Mucosa of rectum (tissue), 2 donors: ENCODE measurements at regions not wholly inside any gene's neighbourhood (a gene's known extent, or its start where the extent isn't known, plus 50 kb on each side); places are given as distances from the start of the nearest gene placed in this dataset.

Source experiments
- H3K27ac ChIP-seq, 2 donors: one replicate each; pipeline ENCODE4 v1.7.0; 2013; ENCODE audit warnings: inconsistent platforms in 2 of 2, low read depth in 2 of 2, low read length in 2 of 2
- H3K27me3 ChIP-seq, 2 donors: one replicate each; pipeline ENCODE4 v1.7.0; 2013; ENCODE audit warnings: low read length in 2 of 2; ENCODE audit not compliant: control insufficient read depth in 2 of 2, insufficient read depth in 2 of 2
- H3K36me3 ChIP-seq, 2 donors: one replicate each; pipeline ENCODE4 v1.7.0; 2013; ENCODE audit warnings: low read length in 2 of 2; ENCODE audit not compliant: control insufficient read depth in 2 of 2, insufficient read depth in 2 of 2
- H3K4me1 ChIP-seq, 2 donors: one replicate each; pipeline ENCODE4 v1.7.0; 2013; ENCODE audit warnings: low read length in 2 of 2, mild to moderate bottlenecking in 1 of 2; ENCODE audit not compliant: control insufficient read depth in 2 of 2, insufficient read depth in 2 of 2
- H3K4me3 ChIP-seq, 2 donors: one replicate each; pipeline ENCODE4 v1.7.0; 2013; ENCODE audit warnings: low read length in 2 of 2
- H3K9ac ChIP-seq, 2 donors: one replicate each; pipeline ENCODE4 v1.7.0; 2013; ENCODE audit warnings: low read length in 2 of 2, low read depth in 1 of 2, mild to moderate bottlenecking in 1 of 2
- H3K9me3 ChIP-seq, 2 donors: one replicate each; pipeline ENCODE4 v1.7.0; 2013; ENCODE audit warnings: low read length in 2 of 2; ENCODE audit not compliant: control insufficient read depth in 2 of 2
- donor health status: healthy.
- donor health status: Normal muscosa, but diverticular disease.

GRCh38 chr2:236947294-236947693, 138.4 kb upstream of the COPS8 start:
- no peaks in the 10 kb centered on the region for H3K9me3 ChIP-seq
- H3K27me3 ChIP-seq = no peaks in the 10 kb centered on the region
- no peaks in the 10 kb centered on the region for H3K36me3 ChIP-seq
- H3K4me3 ChIP-seq = no peak overlapping the region
- H3K9ac ChIP-seq = no peak overlapping the region
- no peaks in the 10 kb centered on the region for H3K4me1 ChIP-seq
- no peak overlapping the region for H3K27ac ChIP-seq

DNA sequence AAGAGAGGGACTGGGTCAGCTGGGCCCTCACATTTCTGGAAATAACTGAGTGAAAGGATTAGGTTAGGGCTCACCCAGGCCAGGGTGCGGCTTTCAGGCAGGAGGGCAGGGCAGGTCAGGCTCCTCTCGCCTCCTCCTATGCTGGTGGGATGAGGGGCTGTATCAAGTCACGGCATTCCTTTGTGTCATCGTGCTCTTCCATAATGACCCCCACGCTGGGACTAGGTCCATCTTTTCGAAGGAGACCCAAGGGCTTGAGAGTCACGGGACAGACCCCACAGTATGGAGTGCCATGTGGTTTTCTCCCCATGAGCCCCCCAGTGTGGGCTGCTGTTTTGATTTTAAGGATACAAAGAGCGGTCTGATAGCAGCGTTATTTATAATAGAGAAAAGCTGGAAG, 137.8 kb upstream of the COPS8 start:
- no peaks in the 10 kb centered on the region for H3K36me3 ChIP-seq

GRCh38 chr2:236949089-236949905, 136.4 kb upstream of the COPS8 start:
- H3K27ac ChIP-seq = no peak overlapping the region
- H3K27me3 ChIP-seq = no peaks in the 10 kb centered on the region
- no peaks in the 10 kb centered on the region for H3K9me3 ChIP-seq
- no peaks in the 10 kb centered on the region for H3K4me1 ChIP-seq
- H3K4me3 ChIP-seq = no peak overlapping the region
- H3K36me3 ChIP-seq = no peaks in the 10 kb centered on the region
- no peak overlapping the region for H3K9ac ChIP-seq

More for the DNA sequence above, 137.8 kb upstream of the COPS8 start:
- Histone ChIP-seq H3K4me3 (no peak overlapping the region), H3K4me1 (no peaks in the 10 kb centered on the region), H3K9me3 (no peaks in the 10 kb centered on the region), H3K27ac (no peak overlapping the region), H3K9ac (no peak overlapping the region), H3K27me3 (no peaks in the 10 kb centered on the region)

- Histone ChIP-seq H3K27me3 (peaks cover 2 to 4% of the 10 kb centered on the region in 2 donors), H3K27ac (no peak overlapping the region), H3K36me3 (no peaks in the 10 kb centered on the region)
Measured at GRCh38 chr2:236951830-236952475, 133.7 kb upstream of the COPS8 start.

GRCh38 chr2:236954641-236955040, 131.0 kb upstream of the COPS8 start:
- Histone ChIP-seq H3K36me3 (no peaks in the 10 kb centered on the region), H3K4me1 (no peaks in the 10 kb centered on the region), H3K9me3 (no peaks in the 10 kb centered on the region), H3K9ac (no peak overlapping the region), H3K27ac (no peak overlapping the region), H3K4me3 (no peak overlapping the region), H3K27me3 (peaks cover 4 to 6% of the 10 kb centered on the region in 2 donors)

More at GRCh38 chr2:236951830-236952475, 133.7 kb upstream of the COPS8 start:
- no peaks in the 10 kb centered on the region for H3K4me1 ChIP-seq
- no peaks in the 10 kb centered on the region for H3K9me3 ChIP-seq
- no peak overlapping the region for H3K4me3 ChIP-seq
- H3K9ac ChIP-seq = no peak overlapping the region

GRCh38 chr2:236955521-236956030, 130.1 kb upstream of the COPS8 start:
- Histone ChIP-seq H3K4me1 (no peaks in the 10 kb centered on the region), H3K27ac (no peak overlapping the region), H3K27me3 (peaks cover 4 to 6% of the 10 kb centered on the region in 2 donors), H3K4me3 (no peak overlapping the region), H3K9me3 (no peaks in the 10 kb centered on the region), H3K9ac (no peak overlapping the region), H3K36me3 (no peaks in the 10 kb centered on the region)

DNA sequence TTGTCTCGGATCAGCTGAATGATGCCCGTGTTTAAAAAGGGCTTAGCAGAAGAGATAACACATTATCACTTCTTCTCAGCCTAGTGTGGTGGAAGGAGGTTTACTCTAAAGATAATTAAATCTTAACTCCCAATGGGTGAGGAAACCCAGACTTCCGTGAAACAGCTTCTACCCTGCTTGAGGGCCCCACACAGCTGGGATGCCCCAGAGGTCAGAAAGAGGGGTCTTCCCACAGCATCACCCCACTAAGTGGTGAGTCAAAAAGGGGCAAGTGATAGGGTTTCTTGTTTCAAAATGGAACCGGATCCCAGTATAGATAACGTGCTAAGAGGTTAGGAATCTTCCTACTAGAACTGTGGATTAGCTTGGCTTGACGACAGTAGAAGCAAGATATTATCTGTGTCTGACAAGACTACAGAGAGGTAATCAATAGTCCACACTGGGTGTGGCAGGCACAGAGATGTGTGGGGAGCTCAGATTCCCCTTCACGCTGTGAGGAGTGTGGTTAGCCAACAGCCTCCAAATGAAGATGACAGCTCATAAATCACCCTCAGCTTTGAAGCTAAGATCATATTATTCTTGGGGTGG, 129.6 kb upstream of the COPS8 start:
- Histone ChIP-seq H3K9ac (no peak overlapping the region), H3K36me3 (no peaks in the 10 kb centered on the region), H3K4me1 (no peaks in the 10 kb centered on the region), H3K4me3 (no peak overlapping the region), H3K27ac (no peak overlapping the region), H3K27me3 (peaks cover 4 to 6% of the 10 kb centered on the region in 2 donors), H3K9me3 (no peaks in the 10 kb centered on the region)

- no peaks in the 10 kb centered on the region for H3K36me3 ChIP-seq
- H3K27ac ChIP-seq = no peak overlapping the region
- peaks cover 4 to 6% of the 10 kb centered on the region in 2 donors for H3K27me3 ChIP-seq
- H3K4me1 ChIP-seq = no peaks in the 10 kb centered on the region
- no peak overlapping the region for H3K9ac ChIP-seq
- H3K4me3 ChIP-seq = no peak overlapping the region
- H3K9me3 ChIP-seq = no peaks in the 10 kb centered on the region
Measured at GRCh38 chr2:236956641-236957040, 129.0 kb upstream of the COPS8 start.

DNA sequence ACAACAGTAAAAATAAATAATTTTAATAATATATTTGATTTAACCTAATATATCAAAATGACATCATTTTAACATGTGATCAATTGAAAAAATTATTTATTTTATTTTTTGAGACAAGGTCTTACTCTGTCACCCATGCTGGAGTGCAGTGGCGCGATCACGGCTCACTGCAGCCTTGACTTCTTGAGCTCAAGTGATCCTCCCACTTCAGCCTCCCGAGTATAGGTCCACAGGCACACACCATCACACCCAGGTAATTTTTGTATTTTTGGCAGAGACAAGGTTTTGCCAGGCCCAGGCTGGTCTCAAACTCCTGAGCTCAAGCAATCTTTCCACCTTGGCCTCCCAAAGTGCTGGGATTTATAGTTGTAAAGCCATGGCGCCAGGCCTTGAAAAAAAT, 126.7 kb upstream of the COPS8 start:
- Histone ChIP-seq H3K27me3 (peaks cover 4 to 6% of the 10 kb centered on the region in 2 donors), H3K36me3 (no peaks in the 10 kb centered on the region), H3K9ac (no peak overlapping the region), H3K27ac (no peak overlapping the region), H3K9me3 (no peaks in the 10 kb centered on the region), H3K4me1 (no peaks in the 10 kb centered on the region), H3K4me3 (no peak overlapping the region)

GRCh38 chr2:236959876-236960275, 125.8 kb upstream of the COPS8 start:
- no peak overlapping the region for H3K4me3 ChIP-seq
- H3K4me1 ChIP-seq = no peaks in the 10 kb centered on the region
- peaks cover 4 to 6% of the 10 kb centered on the region in 2 donors for H3K27me3 ChIP-seq
- H3K27ac ChIP-seq = no peak overlapping the region
- no peaks in the 10 kb centered on the region for H3K36me3 ChIP-seq
- no peak overlapping the region for H3K9ac ChIP-seq
- H3K9me3 ChIP-seq = no peaks in the 10 kb centered on the region
